HG03095 (cell line): ENCODE measurements at regions not wholly inside any gene's neighbourhood (a gene's known extent, or its start where the extent isn't known, plus 50 kb on each side); places are given as distances from the start of the nearest gene placed in this dataset.
"Not testable (repeated sequence)": the region's sequence is repeated elsewhere in the genome, so short reads cannot be mapped to it uniquely, and the experiment has no call there.

ENCODE experiments used
- ATAC-seq: cut with Tn5 transposase; IDR thresholded peaks from one replicate; pipeline ENCODE4 v1.9.1; 2021; ENCODE audit warnings: moderate library complexity; ENCODE audit not compliant: unreplicated experiment

- no peak for ATAC-seq
Measured at GRCh38 chr10:109215291-109216075, 707.8 kb downstream of the XPNPEP1 start.

- not testable (repeated sequence) for ATAC-seq
Measured at GRCh38 chr10:109214891-109215290, 708.4 kb downstream of the XPNPEP1 start.

- ATAC-seq = no peak
Measured at GRCh38 chr10:109207361-109207760, 716.0 kb downstream of the XPNPEP1 start.

GRCh38 chr10:109205929-109206585 lies 717.3 kb downstream of the XPNPEP1 start:
- no peak for ATAC-seq

- no peak for ATAC-seq
Measured at GRCh38 chr10:109203646-109204353, 719.5 kb downstream of the XPNPEP1 start.

GRCh38 chr10:109202111-109202510 lies 721.2 kb downstream of the XPNPEP1 start:
- no peak for ATAC-seq

- no peak for ATAC-seq
Measured at GRCh38 chr10:109200646-109201045, 722.7 kb downstream of the XPNPEP1 start.

- ATAC-seq = no peak
Measured at GRCh38 chr10:109191823-109192222, 731.5 kb downstream of the XPNPEP1 start.

GRCh38 chr10:109191341-109191740 lies 732.0 kb downstream of the XPNPEP1 start:
- no peak for ATAC-seq

- no peak for ATAC-seq
Measured at GRCh38 chr10:109187677-109188076, 735.6 kb downstream of the XPNPEP1 start.

- no peak for ATAC-seq
Measured at GRCh38 chr10:109183366-109183765, 739.9 kb downstream of the XPNPEP1 start.

GRCh38 chr10:109178591-109178990 lies 744.7 kb downstream of the XPNPEP1 start:
- no peak for ATAC-seq

GRCh38 chr10:109174526-109174925 lies 748.8 kb downstream of the XPNPEP1 start:
- no peak for ATAC-seq

GRCh38 chr10:109173937-109174336 lies 749.4 kb downstream of the XPNPEP1 start:
- ATAC-seq = no peak

GRCh38 chr10:109173121-109173520 lies 750.2 kb downstream of the XPNPEP1 start:
- ATAC-seq = no peak

- no peak for ATAC-seq
Measured at GRCh38 chr10:109166935-109167334, 756.4 kb downstream of the XPNPEP1 start.

- ATAC-seq = no peak
Measured at GRCh38 chr10:109159351-109159750, 764.0 kb downstream of the XPNPEP1 start.

- ATAC-seq = no peak
Measured at GRCh38 chr10:109156396-109156795, 766.9 kb downstream of the XPNPEP1 start.

GRCh38 chr10:109149666-109150350 lies 773.5 kb downstream of the XPNPEP1 start:
- ATAC-seq = no peak

- ATAC-seq = no peak
Measured at GRCh38 chr10:109127363-109127762, 795.9 kb downstream of the XPNPEP1 start.

- ATAC-seq = no peak
Measured at GRCh38 chr10:109126541-109126940, 796.8 kb downstream of the XPNPEP1 start.
